ENCODE measurements at regions not wholly inside any gene's neighbourhood (a gene's known extent, or its start where the extent isn't known, plus 50 kb on each side); places are given as distances from the start of the nearest gene placed in this dataset.

- Histone ChIP-seq H3K9me3 (ENCODE audit: low read depth, low read length) (no peaks in the 10 kb centered on the region), H3K9ac (ENCODE audit: insufficient read length) (no peak overlapping the region), H3K27ac (no peak overlapping the region), H3K4me3 (no peak overlapping the region), H3K36me3 (ENCODE audit: insufficient read depth, low read length) (no peaks in the 10 kb centered on the region)
- TF ChIP-seq EZH2 (IDR thresholded peaks at IDR 0.05), result no peak
- TF ChIP-seq POLR2AphosphoS5 (IDR thresholded peaks at IDR 0.05; ENCODE audit: borderline replicate concordance, low read depth, low read length), result no peak
- TF ChIP-seq FOXP2 (optimal IDR thresholded peaks at IDR 0.05; ENCODE audit: control extremely low read depth, extremely low read length, insufficient read depth), result no peak
- no peak for DNase-seq (ENCODE audit: low read depth, low spot score)
Measured at GRCh38 chr5:23579566-23579965, 72.2 kb downstream of the PRDM9 start.

- DNase-seq (ENCODE audit: low read depth, low spot score), result no peak
- H3K9ac ChIP-seq (ENCODE audit: insufficient read length), result no peak overlapping the region
- H3K27ac ChIP-seq, result no peak overlapping the region
- no peak for TF ChIP-seq EZH2 (IDR thresholded peaks at IDR 0.05)
- no peak for TF ChIP-seq FOXP2 (optimal IDR thresholded peaks at IDR 0.05; ENCODE audit: control extremely low read depth, extremely low read length, insufficient read depth)
- TF ChIP-seq POLR2AphosphoS5 (IDR thresholded peaks at IDR 0.05; ENCODE audit: borderline replicate concordance, low read depth, low read length), result no peak
- no peaks in the 10 kb centered on the region for H3K36me3 ChIP-seq (ENCODE audit: insufficient read depth, low read length)
- no peaks in the 10 kb centered on the region for H3K9me3 ChIP-seq (ENCODE audit: low read depth, low read length)
- H3K4me3 ChIP-seq, result no peak overlapping the region
Measured at GRCh38 chr5:23583081-23583480, 75.7 kb downstream of the PRDM9 start.

GRCh38 chr5:23588841-23589326 is 81.5 kb downstream of the PRDM9 start:
- no peak for TF ChIP-seq EZH2 (IDR thresholded peaks at IDR 0.05)
- TF ChIP-seq FOXP2 (optimal IDR thresholded peaks at IDR 0.05; ENCODE audit: control extremely low read depth, extremely low read length, insufficient read depth), result no peak
- TF ChIP-seq POLR2AphosphoS5 (IDR thresholded peaks at IDR 0.05; ENCODE audit: borderline replicate concordance, low read depth, low read length), result no peak
- Histone ChIP-seq H3K27ac (no peak overlapping the region), H3K9ac (ENCODE audit: insufficient read length) (no peak overlapping the region), H3K9me3 (ENCODE audit: low read depth, low read length) (no peaks in the 10 kb centered on the region), H3K4me3 (no peak overlapping the region), H3K36me3 (ENCODE audit: insufficient read depth, low read length) (no peaks in the 10 kb centered on the region)
- no peak for DNase-seq (ENCODE audit: low read depth, low spot score)

GRCh38 chr5:23591250-23591649 is 83.8 kb downstream of the PRDM9 start:
- Histone ChIP-seq H3K9ac (ENCODE audit: insufficient read length) (no peak overlapping the region), H3K36me3 (ENCODE audit: insufficient read depth, low read length) (no peaks in the 10 kb centered on the region), H3K9me3 (ENCODE audit: low read depth, low read length) (no peaks in the 10 kb centered on the region), H3K4me3 (no peak overlapping the region), H3K27ac (no peak overlapping the region)
- DNase-seq (ENCODE audit: low read depth, low spot score), result no peak
- TF ChIP-seq EZH2 (IDR thresholded peaks at IDR 0.05) (no peak), POLR2AphosphoS5 (IDR thresholded peaks at IDR 0.05; ENCODE audit: borderline replicate concordance, low read depth, low read length) (no peak), FOXP2 (optimal IDR thresholded peaks at IDR 0.05; ENCODE audit: control extremely low read depth, extremely low read length, insufficient read depth) (no peak)

- H3K9ac ChIP-seq (ENCODE audit: insufficient read length), result no peak overlapping the region
- no peaks in the 10 kb centered on the region for H3K9me3 ChIP-seq (ENCODE audit: low read depth, low read length)
- no peaks in the 10 kb centered on the region for H3K36me3 ChIP-seq (ENCODE audit: insufficient read depth, low read length)
- no peak overlapping the region for H3K27ac ChIP-seq
- H3K4me3 ChIP-seq, result no peak overlapping the region
- TF ChIP-seq POLR2AphosphoS5 (IDR thresholded peaks at IDR 0.05; ENCODE audit: borderline replicate concordance, low read depth, low read length), result no peak
- TF ChIP-seq EZH2 (IDR thresholded peaks at IDR 0.05), result no peak
- TF ChIP-seq FOXP2 (optimal IDR thresholded peaks at IDR 0.05; ENCODE audit: control extremely low read depth, extremely low read length, insufficient read depth), result no peak
- DNase-seq (ENCODE audit: low read depth, low spot score), result no peak
Measured at GRCh38 chr5:23606927-23607326, 99.5 kb downstream of the PRDM9 start.

GRCh38 chr5:23612701-23613100 is 105.3 kb downstream of the PRDM9 start:
- Histone ChIP-seq H3K9me3 (ENCODE audit: low read depth, low read length) (no peaks in the 10 kb centered on the region), H3K27ac (no peak overlapping the region), H3K4me3 (no peak overlapping the region), H3K9ac (ENCODE audit: insufficient read length) (no peak overlapping the region), H3K36me3 (ENCODE audit: insufficient read depth, low read length) (no peaks in the 10 kb centered on the region)
- TF ChIP-seq FOXP2 (optimal IDR thresholded peaks at IDR 0.05; ENCODE audit: control extremely low read depth, extremely low read length, insufficient read depth) (no peak), EZH2 (IDR thresholded peaks at IDR 0.05) (no peak), POLR2AphosphoS5 (IDR thresholded peaks at IDR 0.05; ENCODE audit: borderline replicate concordance, low read depth, low read length) (no peak)
- no peak for DNase-seq (ENCODE audit: low read depth, low spot score)

GRCh38 chr5:23613566-23613965 is 106.2 kb downstream of the PRDM9 start:
- Histone ChIP-seq H3K27ac (no peak overlapping the region), H3K4me3 (no peak overlapping the region), H3K36me3 (ENCODE audit: insufficient read depth, low read length) (no peaks in the 10 kb centered on the region), H3K9me3 (ENCODE audit: low read depth, low read length) (no peaks in the 10 kb centered on the region), H3K9ac (ENCODE audit: insufficient read length) (no peak overlapping the region)
- DNase-seq (ENCODE audit: low read depth, low spot score), result no peak
- TF ChIP-seq FOXP2 (optimal IDR thresholded peaks at IDR 0.05; ENCODE audit: control extremely low read depth, extremely low read length, insufficient read depth) (no peak), POLR2AphosphoS5 (IDR thresholded peaks at IDR 0.05; ENCODE audit: borderline replicate concordance, low read depth, low read length) (no peak), EZH2 (IDR thresholded peaks at IDR 0.05) (no peak)

GRCh38 chr5:23614422-23614821 is 107.0 kb downstream of the PRDM9 start:
- no peak overlapping the region for H3K9ac ChIP-seq (ENCODE audit: insufficient read length)
- no peak for TF ChIP-seq FOXP2 (optimal IDR thresholded peaks at IDR 0.05; ENCODE audit: control extremely low read depth, extremely low read length, insufficient read depth)
- no peak for TF ChIP-seq POLR2AphosphoS5 (IDR thresholded peaks at IDR 0.05; ENCODE audit: borderline replicate concordance, low read depth, low read length)
- no peak for TF ChIP-seq EZH2 (IDR thresholded peaks at IDR 0.05)
- H3K9me3 ChIP-seq (ENCODE audit: low read depth, low read length), result no peaks in the 10 kb centered on the region
- no peaks in the 10 kb centered on the region for H3K36me3 ChIP-seq (ENCODE audit: insufficient read depth, low read length)
- no peak overlapping the region for H3K27ac ChIP-seq
- DNase-seq (ENCODE audit: low read depth, low spot score), result no peak
- H3K4me3 ChIP-seq, result no peak overlapping the region

- Histone ChIP-seq H3K9ac (ENCODE audit: insufficient read length) (no peak overlapping the region), H3K9me3 (ENCODE audit: low read depth, low read length) (no peaks in the 10 kb centered on the region), H3K27ac (no peak overlapping the region), H3K4me3 (no peak overlapping the region), H3K36me3 (ENCODE audit: insufficient read depth, low read length) (no peaks in the 10 kb centered on the region)
- no peak for DNase-seq (ENCODE audit: low read depth, low spot score)
- TF ChIP-seq EZH2 (IDR thresholded peaks at IDR 0.05) (no peak), FOXP2 (optimal IDR thresholded peaks at IDR 0.05; ENCODE audit: control extremely low read depth, extremely low read length, insufficient read depth) (no peak), POLR2AphosphoS5 (IDR thresholded peaks at IDR 0.05; ENCODE audit: borderline replicate concordance, low read depth, low read length) (no peak)
Measured at GRCh38 chr5:23626961-23627360, 119.6 kb downstream of the PRDM9 start.

All from SK-N-MC (cell line).